Embryonic facial prominence (tissue), 1 donor: ENCODE measurements at regions not wholly inside any gene's neighbourhood (a gene's known extent, or its start where the extent isn't known, plus 50 kb on each side); places are given as distances from the start of the nearest gene placed in this dataset.

ENCODE experiments used
- DNase-seq: peaks from one replicate; pipeline ENCODE4 v3.0.0-alpha.2; 2016; ENCODE audit errors: extremely low spot score

GRCh38 chr14:101191721-101192660 is 288.5 kb upstream of the RTL1 start:
- no peak for DNase-seq

GRCh38 chr14:101192661-101193000 is 289.1 kb upstream of the RTL1 start:
- DNase-seq, result no peak

GRCh38 chr14:101193106-101193844 is 289.8 kb upstream of the RTL1 start:
- no peak for DNase-seq

GRCh38 chr14:101193845-101194372 is 290.4 kb upstream of the RTL1 start:
- no peak for DNase-seq

- no peak for DNase-seq
Observed at GRCh38 chr14:101194373-101195308, 291.1 kb upstream of the RTL1 start.

GRCh38 chr14:101195309-101195901 is 291.9 kb upstream of the RTL1 start:
- no peak for DNase-seq

GRCh38 chr14:101196051-101196712 is 292.7 kb upstream of the RTL1 start:
- DNase-seq, result no peak

- no peak for DNase-seq
Observed at GRCh38 chr14:101196795-101197590, 293.5 kb upstream of the RTL1 start.

- no peak for DNase-seq
Observed at GRCh38 chr14:101197595-101198397, 294.3 kb upstream of the RTL1 start.

- no peak for DNase-seq
Observed at GRCh38 chr14:101198398-101199027, 295.0 kb upstream of the RTL1 start.

- no peak for DNase-seq
Observed at GRCh38 chr14:101199028-101199770, 295.7 kb upstream of the RTL1 start.

GRCh38 chr14:101200008-101200649 is 296.6 kb upstream of the RTL1 start:
- no peak for DNase-seq

GRCh38 chr14:101200650-101201516 is 297.4 kb upstream of the RTL1 start:
- no peak for DNase-seq

- no peak for DNase-seq
Observed at GRCh38 chr14:101201535-101202151, 298.1 kb upstream of the RTL1 start.

- no peak for DNase-seq
Observed at GRCh38 chr14:101202627-101203404, 299.3 kb upstream of the RTL1 start.
